Ishikawa (cell line): ENCODE measurements at regions not wholly inside any gene's neighbourhood (a gene's known extent, or its start where the extent isn't known, plus 50 kb on each side); places are given as distances from the start of the nearest gene placed in this dataset.

Experiments used
- CEBPB ChIP-seq: IDR thresholded peaks from 2 replicates; pipeline ENCODE4 v1.6.1; 2012
- CREB1 ChIP-seq: IDR thresholded peaks from 2 replicates; pipeline ENCODE4 v1.6.1; 2012; ENCODE audit warnings: low read depth
- EGR1 ChIP-seq: IDR thresholded peaks from 2 replicates; pipeline ENCODE4 v1.6.1; 2012
- EP300 ChIP-seq: IDR thresholded peaks from 2 replicates; pipeline ENCODE4 v1.6.1; 2012; ENCODE audit warnings: borderline replicate concordance
- FOXM1 ChIP-seq: IDR thresholded peaks from 2 replicates; pipeline ENCODE4 v1.6.1; 2012; ENCODE audit warnings: low read depth, borderline replicate concordance
- MAX ChIP-seq: IDR thresholded peaks from 2 replicates; pipeline ENCODE4 v1.6.1; 2012
- NFIC ChIP-seq: IDR thresholded peaks from 2 replicates; pipeline ENCODE4 v1.6.1; 2012
- RAD21 ChIP-seq: IDR thresholded peaks from 2 replicates; pipeline ENCODE4 v1.6.1; 2012; ENCODE audit warnings: low read depth
- REST ChIP-seq: IDR thresholded peaks from 2 replicates; pipeline ENCODE4 v1.6.1; 2012; ENCODE audit warnings: low read depth, mild to moderate bottlenecking
- TAF1 ChIP-seq: IDR thresholded peaks from 2 replicates; pipeline ENCODE4 v1.6.1; 2012; ENCODE audit warnings: low read depth, mild to moderate bottlenecking
- TCF12 ChIP-seq: IDR thresholded peaks from 2 replicates; pipeline ENCODE4 v1.6.1; 2012; ENCODE audit warnings: low read depth
- TEAD4 ChIP-seq: IDR thresholded peaks from 2 replicates; pipeline ENCODE4 v1.6.1; 2012
- USF1 ChIP-seq: IDR thresholded peaks from 2 replicates; pipeline ENCODE4 v1.6.1; 2012
- YY1 ChIP-seq: IDR thresholded peaks from 2 replicates; pipeline ENCODE4 v1.6.1; 2012; ENCODE audit warnings: low read depth
- ZBTB7A ChIP-seq: IDR thresholded peaks from 2 replicates; pipeline ENCODE4 v1.6.1; 2012; ENCODE audit warnings: low read depth

- no peak for TF ChIP-seq REST
- no peak for TF ChIP-seq CREB1
- TF ChIP-seq EP300, result no peak
- TF ChIP-seq TCF12, result no peak
- no peak for TF ChIP-seq ZBTB7A
- no peak for TF ChIP-seq USF1
- no peak for TF ChIP-seq RAD21
- no peak for TF ChIP-seq TEAD4
- no peak for TF ChIP-seq MAX
- TF ChIP-seq TAF1, result no peak
- TF ChIP-seq NFIC, result no peak
- no peak for TF ChIP-seq YY1
- no peak for TF ChIP-seq FOXM1
- TF ChIP-seq CEBPB, result no peak
- TF ChIP-seq EGR1, result no peak
These were observed 429.9 kb downstream of the CD83 start for GRCh38 chr6:14547284-14547998.

- TF ChIP-seq CEBPB (no peak), FOXM1 (no peak), TAF1 (no peak), TCF12 (no peak), EGR1 (no peak), REST (no peak), ZBTB7A (no peak), CREB1 (no peak), NFIC (no peak), TEAD4 (no peak), MAX (no peak), USF1 (no peak), YY1 (no peak), RAD21 (no peak), EP300 (no peak)
These were observed 431.8 kb downstream of the CD83 start for GRCh38 chr6:14549304-14549770.

- TF ChIP-seq MAX, result no peak
- TF ChIP-seq ZBTB7A, result no peak
- no peak for TF ChIP-seq NFIC
- TF ChIP-seq TAF1, result no peak
- TF ChIP-seq EP300, result no peak
- no peak for TF ChIP-seq USF1
- TF ChIP-seq FOXM1, result no peak
- no peak for TF ChIP-seq TCF12
These were observed 432.3 kb downstream of the CD83 start for GRCh38 chr6:14549871-14550270.

- TF ChIP-seq CEBPB (no peak), USF1 (no peak), YY1 (no peak)
These were observed 432.8 kb downstream of the CD83 start for GRCh38 chr6:14550410-14550809.

GRCh38 chr6:14550822-14551221 lies 433.2 kb downstream of the CD83 start:
- no peak for TF ChIP-seq TCF12
- TF ChIP-seq YY1, result no peak
- TF ChIP-seq TEAD4, result no peak
- TF ChIP-seq ZBTB7A, result no peak
- TF ChIP-seq TAF1, result no peak
- no peak for TF ChIP-seq RAD21
